HG03280 (cell line): ENCODE measurements at regions not wholly inside any gene's neighbourhood (a gene's known extent, or its start where the extent isn't known, plus 50 kb on each side); places are given as distances from the start of the nearest gene placed in this dataset.

ENCODE experiments used
- ATAC-seq: cut with Tn5 transposase; IDR thresholded peaks from one replicate; pipeline ENCODE4 v1.9.1; 2021; ENCODE audit warnings: mild to moderate bottlenecking, moderate library complexity; ENCODE audit not compliant: unreplicated experiment

DNA sequence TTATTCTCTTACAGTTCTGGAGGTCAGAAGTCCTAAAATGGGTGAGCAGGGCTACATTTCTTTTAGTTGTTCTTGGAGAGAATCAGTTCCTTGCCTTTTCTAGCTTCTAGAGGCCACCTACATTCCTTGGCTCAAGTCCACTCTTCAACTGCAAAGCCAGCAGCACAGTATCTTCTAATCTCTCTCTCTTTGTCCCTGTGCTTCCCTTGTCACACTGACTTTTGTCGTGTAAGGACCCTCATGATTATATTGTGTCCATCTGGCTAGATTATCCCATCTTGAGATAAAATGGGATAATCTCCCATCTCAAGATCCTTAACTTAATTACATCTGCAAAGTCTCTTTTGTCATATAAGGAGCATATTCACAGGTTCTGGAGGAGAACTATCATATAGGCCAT lies 359.0 kb downstream of the ADRA2A start:
- ATAC-seq: no peak

- ATAC-seq: no peak
Observed at GRCh38 chr10:111439034-111439842, 362.4 kb downstream of the ADRA2A start.

GRCh38 chr10:111440501-111440900 lies 363.7 kb downstream of the ADRA2A start:
- no peak for ATAC-seq

GRCh38 chr10:111445667-111446066 lies 368.8 kb downstream of the ADRA2A start:
- no peak for ATAC-seq

GRCh38 chr10:111446966-111447365 lies 370.1 kb downstream of the ADRA2A start:
- no peak for ATAC-seq

- no peak for ATAC-seq
Observed at GRCh38 chr10:111452153-111452552, 375.3 kb downstream of the ADRA2A start.

DNA sequence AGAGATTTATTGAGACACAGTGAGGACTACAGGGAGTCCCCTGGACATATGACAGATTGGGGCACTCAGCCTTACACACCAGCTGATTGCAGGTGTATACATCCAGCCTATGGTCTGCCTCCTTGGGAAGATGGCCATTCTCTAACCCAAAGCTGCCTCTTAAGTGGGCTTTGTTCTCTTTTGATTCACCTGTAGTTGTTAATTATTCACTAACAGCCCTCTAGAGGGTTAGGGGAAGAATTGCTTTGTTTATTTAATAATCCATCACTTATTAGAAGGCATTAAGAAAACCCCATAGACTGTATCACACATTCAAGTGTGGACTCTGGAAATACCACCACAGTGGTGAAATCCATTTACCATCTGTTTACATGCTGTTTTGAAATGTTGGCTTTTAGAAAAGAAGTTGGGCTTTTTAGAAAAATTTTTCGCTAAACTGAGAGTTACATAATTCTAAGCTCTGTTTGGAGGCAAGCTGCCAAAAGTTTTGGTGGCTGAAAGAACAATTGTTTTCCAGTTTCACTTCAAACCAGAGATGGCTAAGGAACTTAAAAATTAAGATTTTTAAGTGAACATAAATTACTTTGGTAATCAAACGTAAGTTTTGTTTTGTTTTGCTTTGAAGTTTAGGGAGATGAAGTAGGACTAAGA lies 379.1 kb downstream of the ADRA2A start:
- no peak for ATAC-seq

DNA sequence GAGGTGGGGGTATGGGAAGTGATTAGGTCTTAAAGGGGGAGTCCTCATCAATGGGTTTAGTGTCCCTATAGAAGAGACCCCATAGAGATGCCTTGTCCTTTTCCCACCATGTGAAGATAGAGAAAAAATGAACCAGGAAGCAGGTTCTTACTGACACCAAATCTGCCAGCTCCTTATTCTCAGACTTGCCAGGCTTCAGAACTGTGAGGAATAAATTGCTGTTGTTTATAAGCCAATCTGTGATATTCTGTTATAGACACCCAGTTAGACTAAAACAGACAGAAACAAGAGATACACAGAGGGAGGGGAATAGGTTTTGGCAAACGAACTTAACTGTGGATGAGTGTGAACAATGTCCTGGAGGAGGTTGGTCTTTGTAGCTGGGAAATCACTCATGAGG lies 381.4 kb downstream of the ADRA2A start:
- ATAC-seq: no peak

GRCh38 chr10:111459967-111460366 lies 383.1 kb downstream of the ADRA2A start:
- no peak for ATAC-seq

DNA sequence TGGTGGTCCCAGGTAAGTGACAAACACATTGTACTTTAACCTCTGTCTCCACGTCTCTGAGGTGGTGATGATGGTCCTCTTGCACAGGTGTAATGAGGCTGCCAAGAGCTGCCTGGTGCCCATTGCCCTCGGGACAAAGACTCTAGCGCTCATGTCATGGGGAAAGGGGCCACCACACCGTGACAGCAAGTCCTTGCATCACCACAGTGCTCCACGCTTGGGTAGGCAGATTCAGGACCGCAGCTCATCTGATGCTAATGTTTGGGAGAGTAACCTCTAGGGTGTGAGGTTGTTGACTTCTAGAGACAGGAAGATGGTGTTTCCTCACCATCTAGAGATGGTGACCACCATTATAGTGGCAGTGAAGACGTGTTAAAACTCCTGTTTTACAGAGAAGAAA lies 395.6 kb downstream of the ADRA2A start:
- no peak for ATAC-seq

- ATAC-seq: no peak
Observed at GRCh38 chr10:111473361-111473760, 396.5 kb downstream of the ADRA2A start.

DNA sequence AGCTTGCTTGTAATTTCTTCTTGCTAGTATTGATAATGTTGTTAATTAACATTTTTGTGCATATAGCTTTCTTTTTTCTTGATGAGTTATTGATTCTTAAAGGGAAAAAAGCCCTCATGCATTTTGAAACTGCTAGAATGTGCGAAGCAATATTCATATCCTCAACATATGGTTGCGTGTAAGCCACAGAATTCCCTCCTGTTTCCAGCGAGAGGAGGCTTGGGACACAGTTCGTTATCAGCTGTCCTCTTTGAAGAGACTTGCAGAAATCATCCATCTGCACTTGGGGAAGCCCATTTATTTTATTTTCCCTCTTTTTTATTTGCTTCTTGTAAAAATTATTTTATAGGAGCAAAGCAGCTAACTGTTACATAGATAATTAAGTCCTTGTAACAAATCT lies 398.0 kb downstream of the ADRA2A start:
- ATAC-seq: no peak

DNA sequence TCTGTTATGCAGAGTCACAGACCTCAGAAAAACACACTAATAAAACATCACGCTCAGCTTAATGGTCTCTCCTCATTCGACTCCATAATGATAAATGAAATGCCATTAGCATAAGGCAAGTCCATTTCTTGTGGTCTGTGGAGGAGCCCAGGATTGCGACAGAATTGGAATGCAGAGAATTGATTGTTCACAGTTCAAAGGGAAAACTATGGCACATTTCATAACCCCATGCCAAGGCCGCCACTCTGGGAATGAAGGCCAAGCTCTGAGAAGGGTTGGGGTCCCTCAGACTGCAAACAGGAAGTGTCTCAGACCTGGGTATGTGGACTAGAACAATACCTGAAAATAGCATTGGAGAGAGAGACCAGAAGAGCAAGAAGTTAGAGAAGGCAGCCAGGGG lies 398.9 kb downstream of the ADRA2A start:
- no peak for ATAC-seq

- no peak for ATAC-seq
Observed at GRCh38 chr10:111478651-111479050, 401.8 kb downstream of the ADRA2A start.

- no peak for ATAC-seq
Observed at GRCh38 chr10:111479966-111480365, 403.1 kb downstream of the ADRA2A start.

DNA sequence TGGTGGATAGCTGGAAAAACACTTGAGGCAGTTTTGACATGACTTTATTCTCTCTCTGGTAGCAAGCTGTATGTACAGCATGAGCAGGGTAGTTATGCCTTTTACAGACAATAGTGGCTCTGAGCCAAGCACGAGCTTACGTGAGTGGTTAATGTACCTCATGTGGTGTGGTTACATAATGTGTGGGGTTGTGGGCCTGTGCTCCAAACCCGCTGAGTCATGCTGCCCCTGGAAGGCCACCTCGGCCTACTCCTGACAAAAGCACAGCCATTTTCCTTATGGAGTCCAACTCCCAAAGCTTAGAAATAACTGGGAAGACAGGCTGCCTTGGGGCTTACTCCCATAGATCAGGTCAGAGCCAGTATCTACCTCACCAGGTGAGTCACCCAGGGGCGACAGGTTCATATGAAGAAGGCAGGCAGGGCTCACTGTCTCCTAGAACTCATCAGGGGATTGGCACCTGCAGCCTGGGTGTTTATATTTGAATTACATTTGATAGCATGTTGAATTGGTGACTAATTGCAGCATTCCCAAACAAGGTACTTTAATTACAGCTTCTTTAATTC lies 404.5 kb downstream of the ADRA2A start:
- no peak for ATAC-seq

- ATAC-seq: no peak
Observed at GRCh38 chr10:111481866-111482265, 405.0 kb downstream of the ADRA2A start.

GRCh38 chr10:111482621-111483216 lies 405.9 kb downstream of the ADRA2A start:
- no peak for ATAC-seq

DNA sequence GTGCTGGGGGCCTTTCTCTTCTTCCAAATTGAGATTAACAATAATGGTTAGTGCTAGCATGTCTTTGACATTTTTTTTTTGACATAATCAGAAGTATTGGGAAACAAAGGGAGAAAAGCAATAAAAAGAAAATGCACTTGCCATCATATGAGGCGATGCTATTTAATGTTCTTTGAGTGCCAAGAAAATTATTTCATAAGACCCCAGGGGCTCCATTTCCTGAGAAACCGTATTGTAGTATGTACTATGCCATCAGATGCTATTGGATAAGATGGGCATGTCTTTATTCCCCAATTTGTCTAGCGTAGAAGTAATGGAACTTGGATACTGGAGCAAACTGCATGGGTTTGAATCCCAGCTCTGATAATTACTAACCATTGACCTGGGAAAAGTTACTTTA lies 408.9 kb downstream of the ADRA2A start:
- no peak for ATAC-seq

DNA sequence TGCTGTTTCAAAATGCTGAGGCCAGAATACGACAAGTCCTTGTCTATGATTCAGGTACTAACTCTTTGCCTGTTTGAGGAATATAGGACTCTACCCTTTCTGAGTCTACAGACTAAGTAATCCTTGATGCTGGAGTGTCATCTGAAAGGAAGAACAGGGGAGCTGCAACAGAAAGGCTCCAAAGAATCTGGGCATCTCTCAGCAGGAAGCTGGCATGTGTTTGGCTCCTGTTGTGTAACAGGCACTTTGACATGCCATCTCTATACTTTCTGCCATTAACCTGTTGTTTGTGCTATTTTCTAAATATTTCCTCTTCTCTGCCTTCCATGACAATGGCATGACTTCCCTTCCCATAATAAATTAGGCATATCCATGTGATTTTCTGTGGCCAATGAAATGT lies 409.5 kb downstream of the ADRA2A start:
- ATAC-seq: no peak

- no peak for ATAC-seq
Observed at GRCh38 chr10:111488668-111489067, 411.8 kb downstream of the ADRA2A start.

GRCh38 chr10:111491154-111491553 lies 414.3 kb downstream of the ADRA2A start:
- no peak for ATAC-seq
